Lower leg skin (tissue), 4 donors: ENCODE measurements at regions not wholly inside any gene's neighbourhood (a gene's known extent, or its start where the extent isn't known, plus 50 kb on each side); places are given as distances from the start of the nearest gene placed in this dataset.

Experiments used
- DNase-seq, 2 donors: peaks; one replicate each; pipeline ENCODE4 v3.0.0-alpha.2; 2019; ENCODE audit warnings: low spot score in 2 of 2
- H3K4me3 ChIP-seq: fragments of 200-600 bp; sonication (generic); 2 replicates; pipeline ENCODE4 v1.5.1; 2017; ENCODE audit warnings: mild to moderate bottlenecking, low read depth; ENCODE audit not compliant: poor library complexity, severe bottlenecking
- CTCF ChIP-seq, 3 donors: fragments of 450-650 bp; IDR thresholded peaks; one replicate each; pipeline ENCODE4 v1.5.1; 2016; ENCODE audit warnings: antibody characterized with exemption in 3 of 3, mild to moderate bottlenecking in 3 of 3, moderate library complexity in 2 of 3
- POLR2A ChIP-seq, 2 donors: fragments of 450-650 bp; IDR thresholded peaks; one replicate each; pipeline ENCODE4 v1.6.1; 2016 to 2017; ENCODE audit warnings: antibody characterized with exemption in 2 of 2, mild to moderate bottlenecking in 1 of 2, moderate library complexity in 1 of 2
- WGBS, 2 donors: methylation state at CpG; one replicate each; pipeline ENCODE4 v1.1.5; 2018; 5-methylcytosine and 5-hydroxymethylcytosine counted together
- intact Hi-C: fragments of 100-400 bp; cut with DNase I; formaldehyde crosslinking; loops from one replicate; pipeline ENCODE4 v1.15.0; 2023; ENCODE audit warnings: low total_unique reads

GRCh38 chr4:111466811-111467604 is 678.2 kb upstream of the FAM241A start:
- 70 to 79% methylated on average over 2 of the region's 2 CpGs for WGBS, 2 donors
- intact Hi-C loops = no loop called here
- no peak for DNase-seq
- no peak overlapping the region for H3K4me3 ChIP-seq
- no peak for TF ChIP-seq CTCF (IDR thresholded peaks at IDR 0.05)
- no peak for TF ChIP-seq POLR2A (IDR thresholded peaks at IDR 0.05)

- intact Hi-C loops = no loop called here
Measured at GRCh38 chr4:111475001-111475400, 670.3 kb upstream of the FAM241A start.

GRCh38 chr4:111475666-111476065 is 669.6 kb upstream of the FAM241A start:
- WGBS, 2 donors = 45 to 49% methylated on average over 1 of the region's 1 CpG

More at GRCh38 chr4:111475001-111475400, 670.3 kb upstream of the FAM241A start:
- TF ChIP-seq CTCF (IDR thresholded peaks at IDR 0.05) = no peak
- TF ChIP-seq POLR2A (IDR thresholded peaks at IDR 0.05) = no peak
- DNase-seq = no peak
- WGBS, 2 donors = 17 to 19% methylated on average over 5 of the region's 5 CpGs
- H3K4me3 ChIP-seq = no peak overlapping the region

GRCh38 chr4:111480510-111480909 is 664.7 kb upstream of the FAM241A start:
- no peak overlapping the region for H3K4me3 ChIP-seq
- intact Hi-C loops = no loop called here
- TF ChIP-seq POLR2A (IDR thresholded peaks at IDR 0.05) = no peak
- no peak for TF ChIP-seq CTCF (IDR thresholded peaks at IDR 0.05)
- no peak for DNase-seq

More at GRCh38 chr4:111475666-111476065, 669.6 kb upstream of the FAM241A start:
- no peak for TF ChIP-seq POLR2A (IDR thresholded peaks at IDR 0.05)
- no peak for TF ChIP-seq CTCF (IDR thresholded peaks at IDR 0.05)
- no peak overlapping the region for H3K4me3 ChIP-seq
- intact Hi-C loops = no loop called here
- DNase-seq = no peak

- WGBS, 2 donors = 85 to 90% methylated on average over 8 of the region's 8 CpGs
- no peak for TF ChIP-seq CTCF (IDR thresholded peaks at IDR 0.05)
- no peak for DNase-seq
- no peak overlapping the region for H3K4me3 ChIP-seq
- intact Hi-C loops = no loop called here
Measured at GRCh38 chr4:111483375-111484169, 661.7 kb upstream of the FAM241A start.
